ENCODE measurements at regions not wholly inside any gene's neighbourhood (a gene's known extent, or its start where the extent isn't known, plus 50 kb on each side); places are given as distances from the start of the nearest gene placed in this dataset.

- H3K9ac ChIP-seq (ENCODE audit: low read length), result no peak overlapping the region
- H3K4me2 ChIP-seq (ENCODE audit: low read length), result no peak overlapping the region
- H3K79me2 ChIP-seq (ENCODE audit: insufficient read depth, low read length), result no peaks in the 10 kb centered on the region
- no peaks in the 10 kb centered on the region for H3K4me1 Mint-ChIP-seq (ENCODE audit: low read depth, unreplicated experiment)
- peaks cover 45% of the 10 kb centered on the region for H3K27me3 Mint-ChIP-seq (ENCODE audit: low read depth, unreplicated experiment)
- no peak overlapping the region for H2AFZ ChIP-seq (ENCODE audit: low read depth, low read length)
- H3K9me3 ChIP-seq (ENCODE audit: insufficient read depth, low read depth, low read length), result peaks cover 4% of the 10 kb centered on the region
- FAIRE-seq, result no peak
- DNase-seq (ENCODE audit: low read depth), result no peak
- no peak overlapping the region for H3K4me3 ChIP-seq (ENCODE audit: insufficient read depth, low read depth, low read length)
- no peaks in the 10 kb centered on the region for H3K36me3 Mint-ChIP-seq (ENCODE audit: low read depth, unreplicated experiment)
- no peaks in the 10 kb centered on the region for H3K4me1 ChIP-seq (ENCODE audit: insufficient read depth, low read length)
- H3K4me3 Mint-ChIP-seq (ENCODE audit: unreplicated experiment), result no peak overlapping the region
- TF ChIP-seq CTCF (IDR thresholded peaks at IDR 0.05; ENCODE audit: insufficient read depth, low read depth, low read length), result no peak
- no peak for TF ChIP-seq EZH2 (IDR thresholded peaks at IDR 0.05; ENCODE audit: insufficient read depth, low read length)
- no peak overlapping the region for H3K27ac Mint-ChIP-seq (ENCODE audit: unreplicated experiment)
- no peaks in the 10 kb centered on the region for H3K36me3 ChIP-seq (ENCODE audit: insufficient read depth, low read length)
- no peak overlapping the region for H3K27ac ChIP-seq (ENCODE audit: low read depth, low read length)
- H3K27me3 ChIP-seq (ENCODE audit: insufficient read depth, low read length), result no peaks in the 10 kb centered on the region
- H4K20me1 ChIP-seq (ENCODE audit: insufficient read depth, low read length), result no peaks in the 10 kb centered on the region
- H3K9me3 Mint-ChIP-seq (ENCODE audit: unreplicated experiment), result no peaks in the 10 kb centered on the region
These were observed 741.7 kb downstream of the VRK1 start for GRCh38 chr14:97538749-97539410.

DNA sequence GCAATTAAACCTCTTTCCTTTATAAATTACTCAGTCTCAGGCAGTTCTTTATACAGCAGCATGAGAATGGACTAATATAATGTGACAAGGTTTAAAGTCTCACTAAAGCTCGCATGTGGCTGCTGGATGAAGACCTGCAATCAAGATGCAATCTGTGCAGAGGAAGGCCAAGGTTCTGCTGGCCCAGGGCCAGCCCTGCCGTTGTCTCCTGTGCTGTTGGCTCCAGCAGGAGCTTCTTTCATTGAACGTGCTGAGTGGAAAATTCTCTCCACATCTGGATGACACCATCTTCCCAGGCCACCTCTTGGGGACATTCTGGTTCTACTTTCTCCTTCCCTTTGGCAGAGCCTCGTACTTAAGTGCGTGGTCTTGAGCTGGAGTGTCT is 742.2 kb downstream of the VRK1 start:
- Mint-ChIP-seq H3K27me3 (ENCODE audit: low read depth, unreplicated experiment) (peaks cover 45% of the 10 kb centered on the region), H3K9me3 (ENCODE audit: unreplicated experiment) (no peaks in the 10 kb centered on the region), H3K4me3 (ENCODE audit: unreplicated experiment) (no peak overlapping the region), H3K4me1 (ENCODE audit: low read depth, unreplicated experiment) (no peaks in the 10 kb centered on the region), H3K36me3 (ENCODE audit: low read depth, unreplicated experiment) (no peaks in the 10 kb centered on the region), H3K27ac (ENCODE audit: unreplicated experiment) (no peak overlapping the region)
- no peak overlapping the region for H2AFZ ChIP-seq (ENCODE audit: low read depth, low read length)
- no peaks in the 10 kb centered on the region for H3K36me3 ChIP-seq (ENCODE audit: insufficient read depth, low read length)
- no peaks in the 10 kb centered on the region for H3K4me1 ChIP-seq (ENCODE audit: insufficient read depth, low read length)
- H3K79me2 ChIP-seq (ENCODE audit: insufficient read depth, low read length), result no peaks in the 10 kb centered on the region
- no peak overlapping the region for H3K4me3 ChIP-seq (ENCODE audit: insufficient read depth, low read depth, low read length)
- H3K4me2 ChIP-seq (ENCODE audit: low read length), result no peak overlapping the region
- FAIRE-seq, result no peak
- H3K27ac ChIP-seq (ENCODE audit: low read depth, low read length), result no peak overlapping the region
- TF ChIP-seq CTCF (IDR thresholded peaks at IDR 0.05; ENCODE audit: insufficient read depth, low read depth, low read length) (no peak), EZH2 (IDR thresholded peaks at IDR 0.05; ENCODE audit: insufficient read depth, low read length) (no peak)
- H3K27me3 ChIP-seq (ENCODE audit: insufficient read depth, low read length), result no peaks in the 10 kb centered on the region
- no peaks in the 10 kb centered on the region for H4K20me1 ChIP-seq (ENCODE audit: insufficient read depth, low read length)
- no peak overlapping the region for H3K9ac ChIP-seq (ENCODE audit: low read length)
- no peak for DNase-seq (ENCODE audit: low read depth)
- peaks cover 4% of the 10 kb centered on the region for H3K9me3 ChIP-seq (ENCODE audit: insufficient read depth, low read depth, low read length)

DNA sequence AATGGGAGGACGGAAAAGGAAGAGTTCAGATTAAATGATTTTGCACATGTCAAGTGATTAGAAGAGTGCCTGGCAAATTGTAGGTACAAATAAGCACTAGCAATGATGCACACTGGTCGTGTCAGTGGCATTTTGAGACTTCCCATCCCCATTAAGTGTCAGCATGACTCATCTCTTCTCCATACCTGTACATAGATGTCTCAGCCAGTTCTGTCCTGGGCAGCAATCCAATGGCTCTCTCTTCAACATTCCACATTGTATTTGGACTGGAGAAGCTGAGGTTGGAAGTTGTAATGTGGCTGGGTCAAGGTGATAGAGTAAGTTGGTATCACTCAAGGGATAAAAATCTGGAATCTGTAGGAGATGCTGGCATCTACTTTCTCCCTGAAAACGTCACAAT is 742.7 kb downstream of the VRK1 start:
- H3K9me3 ChIP-seq (ENCODE audit: insufficient read depth, low read depth, low read length), result peaks cover 4% of the 10 kb centered on the region
- no peaks in the 10 kb centered on the region for H3K36me3 ChIP-seq (ENCODE audit: insufficient read depth, low read length)
- no peak overlapping the region for H2AFZ ChIP-seq (ENCODE audit: low read depth, low read length)
- H3K4me1 ChIP-seq (ENCODE audit: insufficient read depth, low read length), result no peaks in the 10 kb centered on the region
- H3K36me3 Mint-ChIP-seq (ENCODE audit: low read depth, unreplicated experiment), result no peaks in the 10 kb centered on the region
- H3K27ac ChIP-seq (ENCODE audit: low read depth, low read length), result no peak overlapping the region
- H3K27me3 ChIP-seq (ENCODE audit: insufficient read depth, low read length), result no peaks in the 10 kb centered on the region
- no peaks in the 10 kb centered on the region for H3K4me1 Mint-ChIP-seq (ENCODE audit: low read depth, unreplicated experiment)
- H3K27ac Mint-ChIP-seq (ENCODE audit: unreplicated experiment), result no peak overlapping the region
- DNase-seq (ENCODE audit: low read depth) (no peak), FAIRE-seq (no peak)
- peaks cover 41% of the 10 kb centered on the region for H3K27me3 Mint-ChIP-seq (ENCODE audit: low read depth, unreplicated experiment)
- H3K79me2 ChIP-seq (ENCODE audit: insufficient read depth, low read length), result no peaks in the 10 kb centered on the region
- no peaks in the 10 kb centered on the region for H4K20me1 ChIP-seq (ENCODE audit: insufficient read depth, low read length)
- no peak overlapping the region for H3K4me3 Mint-ChIP-seq (ENCODE audit: unreplicated experiment)
- H3K4me3 ChIP-seq (ENCODE audit: insufficient read depth, low read depth, low read length), result no peak overlapping the region
- H3K4me2 ChIP-seq (ENCODE audit: low read length), result no peak overlapping the region
- TF ChIP-seq CTCF (IDR thresholded peaks at IDR 0.05; ENCODE audit: insufficient read depth, low read depth, low read length) (no peak), EZH2 (IDR thresholded peaks at IDR 0.05; ENCODE audit: insufficient read depth, low read length) (no peak)
- no peak overlapping the region for H3K9ac ChIP-seq (ENCODE audit: low read length)
- no peaks in the 10 kb centered on the region for H3K9me3 Mint-ChIP-seq (ENCODE audit: unreplicated experiment)

All from astrocyte (in vitro differentiated cells and primary cell).